Testis (tissue), 2 donors: ENCODE measurements at regions not wholly inside any gene's neighbourhood (a gene's known extent, or its start where the extent isn't known, plus 50 kb on each side); places are given as distances from the start of the nearest gene placed in this dataset.

Experiments
- DNase-seq: peaks from one replicate; pipeline ENCODE4 v3.0.0-alpha.2; 2019
- H3K27ac ChIP-seq, 2 donors: fragments of 200-600 bp; sonication (generic); one replicate each; pipeline ENCODE4 v1.5.1; 2019
- H3K27me3 ChIP-seq: fragments of 200-600 bp; sonication (generic); one replicate; pipeline ENCODE4 v1.5.1; 2019
- H3K36me3 ChIP-seq: fragments of 200-600 bp; sonication (generic); one replicate; pipeline ENCODE4 v1.5.1; 2017; ENCODE audit warnings: low read depth; ENCODE audit errors: missing control alignments
- H3K4me1 ChIP-seq: fragments of 200-600 bp; sonication (generic); one replicate; pipeline ENCODE4 v1.5.1; 2019
- H3K4me3 ChIP-seq, 2 donors: fragments of 200-600 bp; sonication (generic); one replicate each; pipeline ENCODE4 v1.5.1; 2017 to 2019
- H3K9me3 ChIP-seq: fragments of 200-600 bp; sonication (generic); one replicate; pipeline ENCODE4 v1.5.1; 2017
- CTCF ChIP-seq, 3 experiments: fragments of 450-650 bp in 2 of 3; fragments of 200-600 bp in 1 of 3; sonication (generic) in 1 of 3; IDR thresholded peaks; one replicate each; pipeline ENCODE4 v1.5.1; 2016 to 2019; ENCODE audit warnings: antibody characterized with exemption in 3 of 3, mild to moderate bottlenecking in 2 of 3, moderate library complexity in 1 of 3
- POLR2A ChIP-seq: fragments of 450-650 bp; IDR thresholded peaks from one replicate; pipeline ENCODE4 v1.6.1; 2017; ENCODE audit warnings: antibody characterized with exemption, mild to moderate bottlenecking, moderate library complexity
- WGBS, 2 donors: methylation state at CpG; one replicate each; pipeline ENCODE4 v1.1.5; 2018; 5-methylcytosine and 5-hydroxymethylcytosine counted together
- intact Hi-C: fragments of 100-400 bp; cut with DNase I; formaldehyde crosslinking; loops from one replicate; pipeline ENCODE4 v1.15.1; 2023; ENCODE audit warnings: low total_unique reads

GRCh38 chr16:75780669-75781068 lies 54.4 kb upstream of the CPHXL start:
- Histone ChIP-seq H3K4me3 (no peak overlapping the region), H3K27me3 (no peaks in the 10 kb centered on the region), H3K27ac (no peak overlapping the region), H3K9me3 (no peaks in the 10 kb centered on the region), H3K4me1 (no peaks in the 10 kb centered on the region), H3K36me3 (no peaks in the 10 kb centered on the region)
- intact Hi-C loops, result no loop called here
- no peak for TF ChIP-seq POLR2A
- no peak for TF ChIP-seq CTCF (IDR thresholded peaks at IDR 0.05)
- 13 to 33% methylated on average over 1 of the region's 1 CpG for WGBS, 2 donors
- no peak for DNase-seq

- no peak for TF ChIP-seq POLR2A
- TF ChIP-seq CTCF (IDR thresholded peaks at IDR 0.05), result no peak
- Histone ChIP-seq H3K4me3 (no peak overlapping the region), H3K4me1 (no peaks in the 10 kb centered on the region), H3K27me3 (no peaks in the 10 kb centered on the region), H3K36me3 (no peaks in the 10 kb centered on the region), H3K27ac (no peak overlapping the region), H3K9me3 (no peaks in the 10 kb centered on the region)
- intact Hi-C loops, result no loop called here
- 81 to 87% methylated on average over 5 of the region's 5 CpGs for WGBS, 2 donors
- no peak for DNase-seq
These were observed 55.5 kb upstream of the CPHXL start for GRCh38 chr16:75781683-75782343.

DNA sequence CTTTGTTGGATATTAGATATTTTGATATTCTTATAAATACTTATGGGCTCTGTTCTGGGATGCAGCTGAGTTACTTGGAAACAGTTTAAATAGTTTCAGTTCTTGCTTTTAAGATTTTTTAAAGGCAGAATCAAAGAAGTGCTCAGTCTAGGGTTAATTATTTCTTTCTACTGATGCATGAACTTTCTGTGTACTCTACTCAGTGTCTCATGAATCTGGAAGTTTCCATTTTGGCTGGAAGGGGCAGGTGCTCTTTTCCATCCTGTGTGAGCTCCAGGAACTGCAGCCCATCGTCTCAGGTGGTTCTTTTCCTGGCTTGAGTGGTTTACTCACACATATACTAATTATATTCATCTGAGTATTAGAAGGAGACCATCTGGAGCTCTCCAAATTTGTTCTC lies 61.1 kb upstream of the CPHXL start:
- DNase-seq, result no peak
- Histone ChIP-seq H3K4me1 (no peaks in the 10 kb centered on the region), H3K9me3 (no peaks in the 10 kb centered on the region), H3K36me3 (no peaks in the 10 kb centered on the region), H3K27ac (no peak overlapping the region), H3K27me3 (no peaks in the 10 kb centered on the region), H3K4me3 (no peak overlapping the region)
- no peak for TF ChIP-seq CTCF (IDR thresholded peaks at IDR 0.05)
- no peak for TF ChIP-seq POLR2A
- 64 to 71% methylated on average over 1 of the region's 1 CpG for WGBS, 2 donors
- intact Hi-C loops, result no loop called here

GRCh38 chr16:75789237-75789636 lies 62.9 kb upstream of the CPHXL start:
- Histone ChIP-seq H3K27ac (no peak overlapping the region), H3K27me3 (no peaks in the 10 kb centered on the region), H3K36me3 (no peaks in the 10 kb centered on the region), H3K9me3 (no peaks in the 10 kb centered on the region), H3K4me3 (no peak overlapping the region), H3K4me1 (no peaks in the 10 kb centered on the region)
- no peak for DNase-seq
- TF ChIP-seq POLR2A (no peak), CTCF (IDR thresholded peaks at IDR 0.05) (peak; percentile 46 to 92 (median 74))
- intact Hi-C loops, result no loop called here
- WGBS, 2 donors, result 6 to 12% methylated on average over 4 of the region's 4 CpGs
